Activated naive CD4-positive, alpha-beta T cell treated with anti-CD3 and anti-CD28 coated beads for 36 hours (primary cell): ENCODE measurements at regions not wholly inside any gene's neighbourhood (a gene's known extent, or its start where the extent isn't known, plus 50 kb on each side); places are given as distances from the start of the nearest gene placed in this dataset.
A peak's percentile ranks its signal among the peaks of the same experiment; 100 is the strongest.
"Not testable (repeated sequence)": the region's sequence is repeated elsewhere in the genome, so short reads cannot be mapped to it uniquely, and the experiment has no call there.

Source experiments
- CTCF ChIA-PET: fragments of 350-600 bp; sonication (Branson Sonifier 250); formaldehyde crosslinking; loops from one replicate; lab custom pipeline; 2021; ENCODE audit warnings: antibody characterized with exemption; lab: Charles Lee
- DNase-seq: peaks from one replicate; pipeline ENCODE4 v3.0.0-alpha.2; 2020
- H3K27ac Mint-ChIP-seq: one replicate; pipeline ENCODE4 v1.8.0; 2021; ENCODE audit warnings: mild to moderate bottlenecking, mixed read lengths
- H3K27me3 Mint-ChIP-seq: one replicate; pipeline ENCODE4 v1.8.0; 2021; ENCODE audit warnings: low read depth, mixed read lengths
- H3K36me3 Mint-ChIP-seq: one replicate; pipeline ENCODE4 v1.8.0; 2021; ENCODE audit warnings: low read depth, mixed read lengths
- H3K4me1 Mint-ChIP-seq: one replicate; pipeline ENCODE4 v1.8.0; 2021; ENCODE audit warnings: low read depth, mixed read lengths
- H3K4me3 Mint-ChIP-seq: one replicate; pipeline ENCODE4 v1.8.0; 2021; ENCODE audit warnings: mild to moderate bottlenecking, moderate library complexity, mixed read lengths
- H3K9me3 Mint-ChIP-seq: one replicate; pipeline ENCODE4 v1.8.0; 2021; ENCODE audit warnings: mixed read lengths
- intact Hi-C: fragments of 100-400 bp; cut with micrococcal nuclease; formaldehyde crosslinking; loops from one replicate; pipeline ENCODE4 v1.15.1; 2023

DNA sequence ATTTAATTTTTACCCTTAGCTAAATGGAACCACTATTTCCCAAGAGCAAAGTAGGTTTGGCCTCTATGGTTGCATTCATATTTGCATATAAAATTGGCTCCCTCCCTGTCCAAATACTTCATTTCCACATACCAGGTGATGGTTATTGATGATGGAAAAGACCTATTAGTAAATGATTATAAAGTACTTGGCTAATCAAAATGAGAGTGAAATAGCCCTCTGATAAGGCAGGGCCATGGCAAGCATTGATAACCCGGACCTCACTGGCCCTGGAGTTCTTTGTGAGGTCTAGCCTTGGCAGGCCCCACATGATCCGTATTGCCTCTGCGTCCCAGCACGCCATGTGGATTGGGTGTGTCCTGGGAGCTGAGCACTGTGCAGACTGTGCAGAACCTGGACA is 201.1 kb upstream of the GATA6 start:
- Mint-ChIP-seq H3K27ac (no peak overlapping the region), H3K36me3 (no peaks in the 10 kb centered on the region), H3K27me3 (peaks cover 3% of the 10 kb centered on the region), H3K9me3 (no peaks in the 10 kb centered on the region), H3K4me3 (no peak overlapping the region), H3K4me1 (no peaks in the 10 kb centered on the region)
- intact Hi-C loops: no loop called here
- CTCF ChIA-PET: interaction anchor here (1.4 kb wide), 1 partner anchor 30 kb away, joined by 6 read pairs; no protein-coding TSS in a partner anchor
- no peak for DNase-seq

DNA sequence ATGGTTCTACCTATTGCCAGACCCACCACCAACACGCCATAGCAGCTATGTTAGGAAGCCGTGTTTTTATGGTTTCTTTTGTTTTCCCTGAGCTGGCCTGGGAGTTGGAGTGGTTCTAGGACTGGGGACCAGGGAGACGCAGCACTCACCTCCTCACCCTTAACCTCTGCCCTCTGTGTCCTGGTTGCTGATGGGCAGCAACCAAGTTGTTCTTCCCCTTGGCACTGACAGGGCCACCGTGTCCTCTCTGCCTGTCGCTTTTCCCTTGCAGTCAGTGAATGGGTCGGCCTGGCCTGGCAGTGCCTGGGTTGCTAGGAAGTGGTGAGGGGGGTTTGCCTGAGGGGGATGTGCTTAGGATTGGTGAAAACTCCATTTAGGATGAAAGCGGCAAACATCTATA is 197.1 kb upstream of the GATA6 start:
- CTCF ChIA-PET: no interaction called here
- no peaks in the 10 kb centered on the region for H3K9me3 Mint-ChIP-seq
- no peaks in the 10 kb centered on the region for H3K4me1 Mint-ChIP-seq
- H3K27me3 Mint-ChIP-seq: peaks cover 3% of the 10 kb centered on the region
- H3K36me3 Mint-ChIP-seq: no peaks in the 10 kb centered on the region
- no peak overlapping the region for H3K27ac Mint-ChIP-seq
- DNase-seq: no peak
- intact Hi-C loops: no loop called here
- no peak overlapping the region for H3K4me3 Mint-ChIP-seq

DNA sequence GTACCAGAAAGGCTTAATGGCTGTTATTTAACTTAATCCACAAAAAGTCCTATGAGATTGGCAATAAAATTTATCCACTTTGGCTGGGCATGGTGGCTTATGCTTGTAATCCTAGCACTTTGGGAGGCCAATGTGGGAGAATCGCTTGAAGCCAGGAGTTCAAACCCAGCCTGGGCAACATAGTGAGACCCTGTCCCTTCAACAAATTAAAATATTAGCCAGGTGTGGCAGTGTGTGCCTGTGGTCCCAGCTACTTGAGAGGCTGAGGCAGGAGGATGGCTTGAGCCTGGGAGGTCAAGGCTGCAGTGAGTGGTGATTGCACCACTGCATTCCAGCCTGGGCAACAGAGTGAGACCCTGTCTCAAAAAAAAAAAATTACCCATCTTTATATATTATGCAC is 193.4 kb upstream of the GATA6 start:
- H3K4me3 Mint-ChIP-seq, H3K4me1 Mint-ChIP-seq, DNase-seq, H3K9me3 Mint-ChIP-seq, H3K27ac Mint-ChIP-seq, H3K27me3 Mint-ChIP-seq, H3K36me3 Mint-ChIP-seq, intact Hi-C loops: not testable (repeated sequence)
- CTCF ChIA-PET: interaction anchor here (0.6 kb wide), 1 partner anchor 28 kb away, joined by 3 read pairs; no protein-coding TSS in a partner anchor

DNA sequence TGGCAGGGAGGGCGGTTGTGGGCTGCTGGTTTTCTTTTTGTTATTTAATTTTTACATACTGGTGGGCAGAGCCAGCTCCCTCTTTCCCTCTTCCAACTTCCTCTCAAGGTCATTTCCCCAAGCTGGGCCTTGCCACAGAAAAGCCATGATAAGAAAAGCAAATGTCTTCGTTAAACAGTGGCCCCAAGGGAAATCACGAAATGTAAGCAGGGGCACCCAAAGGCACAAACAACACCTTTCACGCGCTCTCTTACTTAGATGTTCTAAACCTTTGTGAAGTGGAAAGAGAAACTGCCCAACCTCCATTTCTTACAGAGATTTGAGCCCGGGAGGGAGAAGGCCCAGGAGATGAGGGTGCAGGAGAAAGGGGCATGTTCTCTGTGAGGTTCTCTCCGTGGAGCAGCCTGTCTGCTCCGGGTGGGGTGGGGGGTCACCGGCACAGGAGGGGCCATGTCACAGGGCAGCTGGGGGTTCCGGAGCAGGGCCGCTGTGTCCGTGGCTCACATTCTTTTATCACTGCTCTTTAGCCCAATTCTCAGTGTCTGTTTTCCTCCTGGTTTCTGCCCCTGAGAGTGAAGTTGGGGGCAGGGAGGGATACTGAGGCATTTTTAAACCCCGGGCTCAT is 190.7 kb upstream of the GATA6 start:
- Mint-ChIP-seq H3K9me3 (no peaks in the 10 kb centered on the region), H3K4me3 (no peak overlapping the region), H3K27me3 (no peaks in the 10 kb centered on the region), H3K36me3 (no peaks in the 10 kb centered on the region), H3K4me1 (no peaks in the 10 kb centered on the region), H3K27ac (no peak overlapping the region)
- intact Hi-C loops: no loop called here
- no peak for DNase-seq
- CTCF ChIA-PET: no interaction called here

DNA sequence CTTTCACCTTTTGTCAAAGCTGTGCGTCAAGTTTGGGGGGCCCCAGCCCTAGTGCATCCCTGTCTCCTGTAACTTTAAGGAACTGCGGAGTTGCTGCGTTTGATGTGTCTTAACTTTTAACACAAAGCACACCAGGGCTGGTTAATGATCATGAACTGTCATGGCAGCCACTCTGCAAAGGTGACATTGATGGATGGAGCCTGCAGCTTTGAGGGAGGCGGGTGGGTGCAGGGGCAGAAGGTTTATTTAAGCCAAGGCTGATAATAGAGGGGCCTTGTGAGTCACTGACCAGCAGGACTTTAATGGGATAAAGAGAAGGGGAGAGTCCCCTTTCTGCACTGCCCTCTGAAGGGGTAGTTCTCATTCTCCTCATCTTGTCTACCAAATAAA is 190.2 kb upstream of the GATA6 start:
- H3K36me3 Mint-ChIP-seq: no peaks in the 10 kb centered on the region
- no peak overlapping the region for H3K4me3 Mint-ChIP-seq
- H3K27ac Mint-ChIP-seq: no peak overlapping the region
- no peaks in the 10 kb centered on the region for H3K9me3 Mint-ChIP-seq
- no peaks in the 10 kb centered on the region for H3K27me3 Mint-ChIP-seq
- intact Hi-C loops: no loop called here
- CTCF ChIA-PET: no interaction called here
- H3K4me1 Mint-ChIP-seq: no peaks in the 10 kb centered on the region
- DNase-seq: no peak

DNA sequence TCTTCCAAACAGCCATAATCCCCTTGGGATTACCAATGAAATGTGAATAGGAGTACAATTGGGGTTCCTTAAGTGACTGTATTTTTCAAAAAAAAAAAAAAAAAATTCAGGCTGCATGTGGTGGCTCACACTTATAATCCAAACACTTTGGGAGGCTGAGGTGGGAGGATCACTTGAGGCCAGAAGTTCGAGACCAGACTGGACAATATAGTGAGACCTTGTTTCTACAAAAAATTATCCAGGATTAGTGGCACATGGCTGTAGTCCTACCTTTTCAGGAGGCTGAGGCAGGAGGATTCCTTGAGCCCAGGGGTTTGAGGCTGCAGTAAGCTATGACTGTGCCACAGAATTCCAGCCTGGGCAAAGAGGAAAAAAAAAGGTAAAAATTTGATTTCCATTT is 189.6 kb upstream of the GATA6 start:
- intact Hi-C loops: no loop called here
- no peak overlapping the region for H3K27ac Mint-ChIP-seq
- H3K27me3 Mint-ChIP-seq: no peaks in the 10 kb centered on the region
- no peaks in the 10 kb centered on the region for H3K4me1 Mint-ChIP-seq
- CTCF ChIA-PET: interaction anchor here (0.7 to 1.2 kb wide), 2 partner anchors 24 to 225 kb away, joined by 3 to 5 read pairs; no protein-coding TSS in a partner anchor
- H3K36me3 Mint-ChIP-seq: no peaks in the 10 kb centered on the region
- no peak for DNase-seq
- H3K4me3 Mint-ChIP-seq: no peak overlapping the region
- no peaks in the 10 kb centered on the region for H3K9me3 Mint-ChIP-seq

DNA sequence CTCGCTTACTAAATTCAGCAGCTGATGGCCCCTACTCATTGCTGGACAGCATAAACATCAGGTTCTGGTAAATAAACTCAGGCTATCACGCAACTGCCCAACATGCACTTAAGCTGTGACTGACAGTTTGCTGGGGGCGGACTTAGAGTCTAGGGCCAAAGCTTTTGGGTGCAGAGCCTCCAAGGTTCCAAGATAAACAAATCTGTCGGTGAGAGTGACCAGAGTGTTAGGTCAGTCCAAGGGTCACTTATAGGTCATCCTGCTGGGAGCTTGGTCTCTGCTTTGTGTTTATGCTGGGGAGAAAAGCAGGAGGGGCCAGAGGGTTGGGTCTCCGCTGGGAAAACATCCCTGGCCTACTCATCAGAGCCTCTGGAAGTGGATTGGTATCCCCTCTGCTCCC is 188.6 kb upstream of the GATA6 start:
- Mint-ChIP-seq H3K4me1 (no peaks in the 10 kb centered on the region), H3K27me3 (no peaks in the 10 kb centered on the region), H3K27ac (no peak overlapping the region), H3K9me3 (no peaks in the 10 kb centered on the region), H3K36me3 (no peaks in the 10 kb centered on the region), H3K4me3 (no peak overlapping the region)
- no peak for DNase-seq
- intact Hi-C loops: no loop called here
- CTCF ChIA-PET: interaction anchor here (0.7 to 1.2 kb wide), 2 partner anchors 25 to 226 kb away, joined by 3 to 5 read pairs; no protein-coding TSS in a partner anchor

DNA sequence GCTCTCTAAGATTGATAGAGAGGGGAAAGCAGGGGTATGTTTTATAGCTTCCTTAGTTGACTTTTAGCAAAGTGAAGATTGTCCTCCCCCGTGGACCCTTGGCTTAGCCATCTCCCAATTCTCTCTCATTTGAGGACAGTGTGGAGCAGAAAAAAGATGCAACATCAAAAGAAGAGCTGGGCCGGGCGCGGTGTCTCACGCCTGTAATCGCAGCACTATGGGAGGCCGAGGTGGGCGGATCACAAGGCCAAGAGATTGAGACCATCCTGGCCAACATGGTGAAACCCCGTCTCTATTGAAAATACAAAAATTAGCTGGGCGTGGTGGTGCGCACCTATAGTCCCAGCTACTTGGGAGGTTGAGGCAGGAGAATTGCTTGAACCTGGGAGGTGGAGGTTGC is 187.9 kb upstream of the GATA6 start:
- H3K27ac Mint-ChIP-seq, H3K4me1 Mint-ChIP-seq, H3K27me3 Mint-ChIP-seq, H3K9me3 Mint-ChIP-seq, H3K4me3 Mint-ChIP-seq, DNase-seq, H3K36me3 Mint-ChIP-seq, intact Hi-C loops: not testable (repeated sequence)
- CTCF ChIA-PET: interaction anchor here (0.6 to 1.1 kb wide), 2 partner anchors 12 to 17 kb away, joined by 4 to 5 read pairs; no protein-coding TSS in a partner anchor

DNA sequence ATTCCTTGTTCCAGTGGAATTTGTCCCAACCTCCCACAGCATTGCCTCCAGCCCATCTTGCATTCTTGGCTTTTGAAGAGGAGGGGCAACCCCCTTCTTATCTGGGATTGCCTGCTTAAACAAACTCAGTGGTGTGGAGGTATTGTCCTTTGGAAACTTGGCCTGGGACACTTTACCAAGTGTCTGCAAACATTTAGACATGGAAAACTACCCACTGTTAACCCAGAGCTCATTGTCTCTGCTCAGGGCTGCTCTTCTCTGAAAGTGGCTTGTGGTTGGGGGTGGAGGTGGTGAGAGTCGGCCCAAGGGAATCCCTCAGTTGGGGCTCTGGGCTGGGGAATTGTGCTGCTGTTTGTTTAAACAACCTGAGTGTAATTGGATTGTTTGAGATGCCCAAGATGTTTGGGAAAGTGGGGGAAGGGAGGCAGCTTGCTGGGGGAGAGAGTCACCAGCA is 178.3 kb upstream of the GATA6 start:
- CTCF ChIA-PET: no interaction called here
- no peaks in the 10 kb centered on the region for H3K4me1 Mint-ChIP-seq
- H3K9me3 Mint-ChIP-seq: no peaks in the 10 kb centered on the region
- peaks cover 3% of the 10 kb centered on the region for H3K27me3 Mint-ChIP-seq
- no peaks in the 10 kb centered on the region for H3K36me3 Mint-ChIP-seq
- intact Hi-C loops: no loop called here
- no peak overlapping the region for H3K4me3 Mint-ChIP-seq
- no peak overlapping the region for H3K27ac Mint-ChIP-seq
- DNase-seq: no peak

DNA sequence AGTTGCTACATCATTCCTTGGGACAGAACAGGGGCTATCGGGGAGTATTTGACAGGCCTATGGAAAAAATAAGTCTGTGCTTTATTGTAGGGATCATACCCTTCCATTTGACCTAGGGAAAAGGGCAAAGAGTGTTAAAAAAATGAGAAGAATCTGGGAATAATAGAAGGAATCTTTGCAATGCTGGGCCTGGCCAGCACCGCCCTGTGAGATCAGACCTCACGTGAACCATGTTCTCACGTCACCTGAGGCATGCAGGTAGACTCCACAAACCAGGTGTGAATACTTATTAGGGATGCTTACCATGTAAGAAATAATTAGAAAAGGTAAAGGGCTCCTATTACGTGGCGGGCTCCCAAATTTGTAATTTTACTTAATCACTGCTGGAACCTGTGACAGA is 177.5 kb upstream of the GATA6 start:
- Mint-ChIP-seq H3K27me3 (peaks cover 3% of the 10 kb centered on the region), H3K4me1 (no peaks in the 10 kb centered on the region), H3K27ac (no peak overlapping the region), H3K36me3 (no peaks in the 10 kb centered on the region), H3K4me3 (no peak overlapping the region), H3K9me3 (no peaks in the 10 kb centered on the region)
- intact Hi-C loops: no loop called here
- no peak for DNase-seq
- CTCF ChIA-PET: no interaction called here

DNA sequence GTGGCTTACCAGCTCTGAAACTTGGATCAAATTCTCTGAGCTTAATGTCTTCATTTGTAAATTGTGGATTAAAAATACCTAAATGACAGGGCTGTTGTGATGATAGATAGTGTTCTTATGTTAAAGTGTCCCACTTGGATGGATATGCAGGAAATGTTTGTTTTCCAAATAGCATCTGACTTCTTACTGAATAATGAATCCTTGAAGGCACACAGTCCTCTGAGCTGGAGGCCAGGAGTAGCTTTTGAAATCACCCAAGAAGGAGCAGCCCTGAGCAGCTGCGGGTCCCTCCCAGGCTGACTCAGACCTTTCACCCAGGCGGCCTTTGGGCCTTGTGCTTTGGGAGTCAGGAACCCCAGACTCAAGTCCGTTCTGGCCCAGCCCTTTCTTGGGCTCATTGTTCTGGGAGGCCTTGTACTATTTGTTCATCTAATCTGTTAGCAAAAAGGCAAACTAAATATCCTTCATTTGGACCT is 173.0 kb upstream of the GATA6 start:
- peaks cover 2% of the 10 kb centered on the region for H3K4me1 Mint-ChIP-seq
- CTCF ChIA-PET: interaction anchor here (0.7 kb wide), 1 partner anchor 772 kb away, joined by 3 read pairs; no protein-coding TSS in a partner anchor
- H3K9me3 Mint-ChIP-seq: no peaks in the 10 kb centered on the region
- intact Hi-C loops: no loop called here
- no peak overlapping the region for H3K4me3 Mint-ChIP-seq
- peaks cover under 1% of the 10 kb centered on the region for H3K27me3 Mint-ChIP-seq
- no peak for DNase-seq
- H3K36me3 Mint-ChIP-seq: no peaks in the 10 kb centered on the region
- no peak overlapping the region for H3K27ac Mint-ChIP-seq

DNA sequence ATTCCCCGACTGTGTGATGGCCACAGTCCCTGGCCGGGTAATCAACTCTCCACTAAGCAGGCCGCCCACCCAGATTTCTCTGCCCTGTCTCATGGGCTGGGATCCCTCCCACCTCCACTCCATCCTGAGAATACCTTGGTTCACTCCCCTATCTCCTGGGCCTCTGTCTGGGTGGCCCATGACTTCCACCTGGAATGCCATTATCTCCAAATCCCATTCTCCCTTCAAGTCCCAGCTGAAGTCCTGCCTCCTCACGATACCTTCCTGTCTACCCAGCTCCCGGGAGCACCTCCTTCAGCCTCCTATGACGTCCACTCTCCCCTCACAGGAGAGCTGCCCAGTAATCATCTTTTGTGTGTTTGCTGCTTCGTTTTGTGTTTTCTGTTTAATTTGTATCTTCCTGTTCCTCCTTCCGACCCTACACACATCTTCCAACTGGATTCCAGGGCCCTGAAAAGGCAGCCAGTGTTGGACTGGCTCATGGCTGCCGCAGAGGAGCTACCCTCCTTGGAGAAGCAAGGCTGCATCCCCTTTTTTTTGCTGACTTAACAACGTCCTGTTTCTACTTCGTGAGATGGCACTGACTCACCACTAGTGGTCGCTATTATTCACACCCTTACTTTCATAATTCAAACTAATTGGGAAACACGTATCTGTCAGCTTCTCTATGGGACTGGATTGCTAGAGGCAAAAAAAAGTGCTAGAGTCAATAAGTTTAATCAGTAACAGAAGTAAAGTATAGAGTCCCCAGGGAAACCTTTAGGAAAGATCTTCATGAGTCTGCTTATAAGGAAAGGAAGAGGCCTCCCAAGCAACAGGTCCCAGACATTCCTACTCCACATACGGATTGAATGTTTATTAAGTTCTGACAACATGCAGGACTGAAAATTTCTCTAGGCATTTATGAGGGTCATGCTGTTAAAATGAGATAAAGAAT is 171.9 kb upstream of the GATA6 start:
- intact Hi-C loops: loop anchor here (1.0 kb wide), 1 partner anchor 566 kb away; no protein-coding TSS in a partner anchor
- Mint-ChIP-seq H3K9me3 (no peaks in the 10 kb centered on the region), H3K4me1 (peaks cover 2% of the 10 kb centered on the region), H3K27ac (no peak overlapping the region), H3K36me3 (no peaks in the 10 kb centered on the region), H3K27me3 (no peaks in the 10 kb centered on the region), H3K4me3 (no peak overlapping the region)
- DNase-seq: peak; percentile 9
- CTCF ChIA-PET: interaction anchor here (0.6 to 2.4 kb wide), 11 partner anchors 16 to 737 kb away, joined by 3 to 8 read pairs (median 4); no protein-coding TSS in a partner anchor
